Transverse colon (tissue), 4 donors: ENCODE measurements at regions not wholly inside any gene's neighbourhood (a gene's known extent, or its start where the extent isn't known, plus 50 kb on each side); places are given as distances from the start of the nearest gene placed in this dataset.
"Not testable (repeated sequence)": the region's sequence is repeated elsewhere in the genome, so short reads cannot be mapped to it uniquely, and the experiment has no call there.

Source experiments
- POLR2AphosphoS5 ChIP-seq, 3 donors: sonication (generic); formaldehyde crosslinking; IDR thresholded peaks; one replicate each; pipeline ENCODE4 v1.6.1; 2016; ENCODE audit warnings: antibody characterized with exemption in 3 of 3
- TF ChIP-seq, protein P1 (sequence below), 5 experiments: fragments of 200-600 bp in 3 of 5; fragments of 450-650 bp in 2 of 5; sonication (generic) in 3 of 5; IDR thresholded peaks; 1 replicate in 2 of 5; 2 replicates in 3 of 5; pipeline ENCODE4 v1.5.1; 2016 to 2017; ENCODE audit warnings: antibody characterized with exemption in 5 of 5, inconsistent platforms in 3 of 5, mild to moderate bottlenecking in 2 of 5, moderate library complexity in 1 of 5

DNA sequence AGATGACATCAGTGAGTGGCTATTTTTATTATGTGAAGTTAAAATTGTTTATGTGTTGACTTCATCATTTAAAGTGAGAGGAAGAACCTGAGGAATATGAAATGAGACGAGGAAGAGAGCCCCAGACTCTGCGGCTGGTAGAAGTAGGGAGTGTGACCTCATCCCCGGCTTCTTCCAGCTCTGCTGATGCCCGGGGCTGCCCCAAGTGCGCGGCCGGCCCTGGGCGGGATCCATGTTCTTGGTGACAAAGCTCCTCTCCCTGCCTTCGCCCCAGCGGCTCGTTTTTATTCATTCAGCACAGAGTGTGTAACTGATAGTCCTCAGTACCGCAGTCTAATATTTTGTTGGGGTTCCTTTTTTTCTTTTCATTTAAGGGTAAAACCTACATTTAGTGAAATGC is 185.5 kb upstream of the GOLGA6L22 start:
- TF ChIP-seq, protein P1, sequence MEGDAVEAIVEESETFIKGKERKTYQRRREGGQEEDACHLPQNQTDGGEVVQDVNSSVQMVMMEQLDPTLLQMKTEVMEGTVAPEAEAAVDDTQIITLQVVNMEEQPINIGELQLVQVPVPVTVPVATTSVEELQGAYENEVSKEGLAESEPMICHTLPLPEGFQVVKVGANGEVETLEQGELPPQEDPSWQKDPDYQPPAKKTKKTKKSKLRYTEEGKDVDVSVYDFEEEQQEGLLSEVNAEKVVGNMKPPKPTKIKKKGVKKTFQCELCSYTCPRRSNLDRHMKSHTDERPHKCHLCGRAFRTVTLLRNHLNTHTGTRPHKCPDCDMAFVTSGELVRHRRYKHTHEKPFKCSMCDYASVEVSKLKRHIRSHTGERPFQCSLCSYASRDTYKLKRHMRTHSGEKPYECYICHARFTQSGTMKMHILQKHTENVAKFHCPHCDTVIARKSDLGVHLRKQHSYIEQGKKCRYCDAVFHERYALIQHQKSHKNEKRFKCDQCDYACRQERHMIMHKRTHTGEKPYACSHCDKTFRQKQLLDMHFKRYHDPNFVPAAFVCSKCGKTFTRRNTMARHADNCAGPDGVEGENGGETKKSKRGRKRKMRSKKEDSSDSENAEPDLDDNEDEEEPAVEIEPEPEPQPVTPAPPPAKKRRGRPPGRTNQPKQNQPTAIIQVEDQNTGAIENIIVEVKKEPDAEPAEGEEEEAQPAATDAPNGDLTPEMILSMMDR (IDR thresholded peaks at IDR 0.05) = not testable (repeated sequence)
- not testable (repeated sequence) for TF ChIP-seq POLR2AphosphoS5 (IDR thresholded peaks at IDR 0.05)
